NCI-H2227 treated with DMSO at 0.1 percent for 48 hours (cell line): ENCODE measurements at regions not wholly inside any gene's neighbourhood (a gene's known extent, or its start where the extent isn't known, plus 50 kb on each side); places are given as distances from the start of the nearest gene placed in this dataset.

ENCODE experiments used
- DNase-seq: peaks from one replicate; lab custom pipeline; 2025; lab: John Stamatoyannopoulos, UW

GRCh38 chr13:111558700-111559088 is 238.3 kb downstream of the TEX29 start:
- DNase-seq = no peak

DNA sequence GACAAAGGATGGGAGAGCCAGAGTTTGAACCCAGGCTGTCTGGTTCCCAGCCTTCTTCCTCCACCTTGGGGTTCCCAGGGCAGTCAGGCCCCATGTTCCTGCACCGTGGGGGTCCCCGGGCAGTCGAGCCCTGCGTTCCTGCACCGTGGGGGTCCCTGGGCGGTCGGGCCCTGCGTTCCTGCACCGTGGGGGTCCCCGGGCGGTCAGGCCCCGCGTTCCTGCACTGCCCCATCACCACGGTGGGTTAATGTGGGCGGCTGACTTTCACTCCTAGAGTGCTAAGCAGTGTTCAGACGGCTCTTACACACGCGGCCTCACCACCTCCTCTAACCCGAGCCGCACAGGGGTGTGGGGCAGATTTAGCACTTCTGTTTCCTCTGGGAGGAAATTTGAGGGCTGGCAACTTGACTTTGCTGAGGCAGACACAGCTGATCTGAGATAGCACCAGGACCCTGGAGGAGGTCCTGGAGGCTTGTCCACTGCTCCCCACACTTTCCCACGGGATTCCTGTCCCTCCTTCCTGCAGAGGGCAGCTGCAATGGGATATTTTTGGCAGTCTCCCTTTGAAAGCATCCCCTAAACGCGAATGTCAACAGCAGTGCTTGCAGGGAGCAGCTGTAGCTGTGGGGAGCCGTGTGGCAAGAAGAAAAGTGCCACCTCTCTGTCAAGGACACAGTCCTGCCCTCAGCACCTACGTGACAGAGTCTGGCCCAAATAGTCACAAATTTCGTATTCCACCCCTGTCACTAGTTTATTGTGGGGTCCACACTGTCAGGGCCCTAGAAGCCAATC is 239.4 kb downstream of the TEX29 start:
- DNase-seq = no peak

- DNase-seq = no peak
Observed at GRCh38 chr13:111561091-111561781, 240.8 kb downstream of the TEX29 start.

- no peak for DNase-seq
Observed at GRCh38 chr13:111562716-111563115, 242.3 kb downstream of the TEX29 start.

DNA sequence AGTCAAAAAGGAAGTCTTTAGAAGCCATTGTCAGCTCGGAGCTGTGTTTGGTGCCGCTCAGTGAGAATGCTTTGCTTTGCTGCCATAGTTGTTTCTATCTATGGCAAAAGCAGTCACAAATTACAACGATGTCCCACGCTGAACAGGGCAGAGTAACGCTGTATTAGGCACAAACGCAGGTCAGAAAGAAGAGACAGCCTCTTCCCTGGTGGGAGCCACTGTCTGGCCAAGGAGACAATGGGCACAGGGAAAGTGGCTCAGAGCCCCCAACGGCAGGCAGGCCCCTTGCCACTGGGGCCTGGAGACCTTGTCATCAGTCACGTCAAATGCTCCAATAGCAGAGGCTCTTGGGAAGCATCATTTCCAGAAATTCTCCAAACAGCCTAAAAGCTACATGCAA is 244.2 kb downstream of the TEX29 start:
- no peak for DNase-seq

DNA sequence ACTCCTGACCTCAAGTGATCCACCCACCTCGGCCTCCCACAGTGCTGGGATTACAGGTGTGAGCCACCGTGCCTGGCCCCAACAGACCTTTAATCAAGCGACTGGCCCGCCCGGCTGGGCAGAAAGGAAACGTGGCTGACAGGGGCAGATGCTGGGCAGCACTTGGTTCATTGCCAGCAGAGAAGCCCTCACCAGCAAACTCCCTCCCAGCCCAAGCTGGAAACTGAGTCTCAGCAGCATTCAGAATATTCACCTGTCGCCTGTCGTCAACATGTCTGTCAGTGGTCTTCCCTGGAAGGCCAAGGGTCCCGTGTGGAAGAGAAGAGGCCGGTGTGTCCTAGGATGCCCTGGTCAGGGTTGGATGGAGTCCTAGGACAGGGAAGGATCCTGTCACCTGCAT is 245.0 kb downstream of the TEX29 start:
- no peak for DNase-seq

- DNase-seq = no peak
Observed at GRCh38 chr13:111566567-111566966, 246.1 kb downstream of the TEX29 start.

DNA sequence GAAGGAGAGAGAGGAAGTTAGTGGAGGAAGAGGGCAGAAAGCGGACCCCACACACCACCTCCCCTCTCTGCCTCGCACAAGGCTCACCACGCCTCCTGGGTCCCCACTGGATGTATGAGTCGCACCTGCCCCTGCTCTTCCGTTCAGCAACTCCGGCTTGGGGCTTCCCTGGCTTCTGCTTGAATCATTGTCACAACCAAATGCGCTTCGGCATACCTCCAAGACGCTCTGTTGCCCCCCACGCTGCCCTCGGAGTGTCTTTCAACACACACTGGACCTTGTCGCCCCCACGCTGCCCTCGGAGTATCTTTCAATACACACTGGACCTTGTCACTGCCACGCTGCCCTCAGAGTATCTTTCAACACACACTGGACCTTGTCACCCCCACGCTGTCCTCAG is 247.2 kb downstream of the TEX29 start:
- no peak for DNase-seq

GRCh38 chr13:111568290-111568689 is 247.8 kb downstream of the TEX29 start:
- no peak for DNase-seq

DNA sequence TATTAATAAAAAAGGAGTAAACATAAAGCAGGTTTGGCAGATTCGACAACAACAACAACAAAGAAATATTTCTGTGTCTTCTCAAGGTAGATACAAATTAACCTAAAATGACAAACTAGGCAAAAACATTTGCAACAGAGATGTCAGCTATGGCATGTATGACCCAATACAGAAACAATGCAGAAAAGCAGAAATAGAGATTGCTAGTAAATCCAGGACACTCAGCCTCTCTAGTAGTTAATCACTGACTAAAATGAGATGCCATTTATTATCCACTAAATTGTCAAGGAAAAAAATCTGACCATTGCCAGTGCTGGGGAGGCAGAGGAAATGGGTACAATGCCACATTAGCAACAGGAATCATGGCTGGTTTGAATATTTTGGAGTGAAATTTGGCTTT is 250.5 kb downstream of the TEX29 start:
- DNase-seq = no peak

- DNase-seq = peak; percentile 71
Observed at GRCh38 chr13:111572956-111573761, 252.7 kb downstream of the TEX29 start.

DNA sequence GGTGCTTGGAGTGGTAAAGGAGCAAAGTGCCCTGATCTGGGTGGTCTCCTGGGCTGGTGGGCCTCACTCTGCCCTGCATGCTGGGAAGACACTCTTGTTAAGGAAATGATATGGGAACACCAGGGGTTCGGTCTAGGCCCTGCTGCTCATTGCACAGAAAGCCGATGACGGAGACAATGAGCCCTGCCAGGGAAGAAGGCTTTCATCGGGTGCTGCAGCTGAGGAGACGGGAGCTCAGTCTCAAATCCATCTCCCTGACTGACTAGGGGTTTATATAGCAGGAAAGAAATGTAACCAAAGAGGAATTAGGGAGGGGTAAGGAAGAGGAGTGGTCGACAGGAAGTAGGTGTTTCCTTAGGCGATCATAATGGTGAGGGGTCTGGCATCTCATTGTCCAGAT is 253.4 kb downstream of the TEX29 start:
- DNase-seq = no peak

DNA sequence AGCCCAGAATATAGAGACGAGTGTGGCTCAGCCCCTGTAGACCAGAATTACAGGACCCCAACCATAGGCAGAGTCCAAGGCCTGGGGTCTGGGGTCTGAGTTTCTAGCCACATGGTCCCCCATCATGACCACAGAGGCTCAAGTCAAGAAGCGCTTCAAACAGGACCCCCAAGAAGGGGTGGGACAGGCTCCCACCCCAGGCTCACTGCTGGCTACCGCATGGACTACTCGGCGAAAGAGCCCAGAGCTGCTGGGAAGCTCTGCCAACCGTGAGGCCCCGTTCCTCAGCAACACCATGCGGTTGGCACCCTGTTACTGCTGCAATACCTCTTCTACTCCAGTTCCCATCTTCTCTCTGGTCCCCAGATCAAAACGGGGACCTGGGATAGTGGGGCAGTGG is 254.8 kb downstream of the TEX29 start:
- DNase-seq = no peak

DNA sequence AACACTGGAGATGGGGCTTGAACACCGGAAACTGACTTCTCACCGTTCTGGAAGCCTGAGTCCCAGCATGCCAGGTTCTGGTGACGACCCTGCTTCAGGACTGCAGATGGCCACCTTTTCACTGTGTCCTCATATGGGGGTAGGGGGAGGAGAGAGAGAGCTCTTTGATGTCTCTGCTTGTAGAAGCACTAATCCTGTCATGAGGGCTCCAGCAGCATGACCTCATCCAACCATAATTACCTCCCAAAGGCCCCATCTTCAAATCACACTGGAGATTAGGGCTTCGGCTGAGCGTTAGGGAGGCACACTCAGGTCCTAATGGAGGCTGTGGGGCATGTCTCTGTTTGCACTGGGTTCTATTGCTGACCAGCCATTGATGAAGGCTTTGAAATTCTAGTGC is 255.3 kb downstream of the TEX29 start:
- DNase-seq = no peak

- DNase-seq = no peak
Observed at GRCh38 chr13:111577208-111577828, 256.9 kb downstream of the TEX29 start.

DNA sequence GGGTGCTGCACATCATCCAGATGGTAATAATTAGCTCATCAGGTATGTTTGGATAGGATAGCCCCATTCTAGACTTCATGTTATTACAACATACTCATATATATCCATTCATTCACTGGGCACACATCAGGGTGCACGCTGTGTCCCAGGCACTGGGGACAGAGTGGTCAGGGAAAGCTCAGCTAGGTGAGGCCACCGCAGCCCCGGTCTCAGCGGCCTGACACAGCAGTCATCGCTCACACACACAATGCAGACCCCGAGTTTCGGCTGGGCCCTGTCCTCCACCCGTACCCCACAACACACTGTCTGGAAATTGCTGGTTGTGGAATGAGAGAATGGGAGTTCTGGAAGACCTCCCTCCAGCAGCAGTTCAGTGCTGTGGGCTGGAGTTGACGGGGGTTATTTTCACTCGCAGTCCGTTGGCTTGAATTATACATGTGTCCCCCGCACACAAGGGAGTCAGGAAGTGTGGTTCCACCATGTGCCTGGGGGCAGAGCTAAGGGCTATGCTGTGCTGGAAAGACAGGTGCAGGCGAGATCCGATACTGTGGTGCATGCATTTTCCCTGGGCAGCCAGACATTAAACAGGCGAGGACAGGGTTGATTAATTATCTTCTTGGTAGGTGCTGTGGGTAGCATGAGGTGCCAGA is 257.6 kb downstream of the TEX29 start:
- DNase-seq = no peak

DNA sequence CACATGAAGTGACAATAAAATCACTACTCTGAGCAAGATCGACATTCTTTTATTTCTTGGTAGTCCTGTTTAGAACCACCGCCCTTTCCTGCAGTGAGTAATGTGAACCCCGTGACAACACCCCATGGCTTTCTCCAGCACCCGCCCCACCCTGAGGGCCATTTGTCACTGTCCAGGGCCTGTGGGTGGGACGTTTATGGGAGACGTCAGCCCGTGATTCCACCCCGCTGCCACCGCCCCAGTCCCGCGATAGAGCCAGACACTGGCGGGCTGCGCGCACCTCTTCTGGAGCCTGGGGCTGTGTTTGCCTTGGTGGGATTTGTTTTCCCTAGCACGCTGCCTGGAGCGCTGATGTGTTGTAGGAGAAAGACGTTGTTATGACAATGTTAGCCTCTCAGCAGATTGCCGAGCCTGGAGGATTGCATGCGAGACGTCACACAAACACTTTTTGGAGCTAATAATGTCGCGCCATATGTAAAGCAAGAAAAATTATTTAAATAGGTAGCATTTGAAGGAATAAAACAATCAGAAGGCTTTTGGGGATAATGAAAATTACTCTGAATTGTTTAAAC is 263.7 kb downstream of the TEX29 start:
- DNase-seq = no peak

DNA sequence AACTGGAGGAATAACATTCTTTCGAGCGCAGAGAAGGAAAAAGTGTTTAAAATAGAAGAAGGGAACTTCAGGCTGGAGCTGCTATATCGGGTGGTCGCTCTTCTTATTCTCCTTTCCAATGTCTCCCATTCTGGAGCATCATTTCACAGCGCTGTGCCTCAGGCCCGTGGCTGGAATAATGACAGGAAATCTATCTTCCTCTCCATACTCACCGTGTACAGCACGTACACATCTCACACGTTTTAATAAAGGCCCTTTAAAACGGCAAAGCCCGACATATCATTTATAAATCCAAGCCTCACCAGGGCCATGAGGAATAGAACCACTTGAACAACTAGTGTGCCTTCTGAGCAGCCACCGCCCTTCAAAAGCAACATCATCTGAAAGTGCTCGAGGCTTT is 264.4 kb downstream of the TEX29 start:
- DNase-seq = no peak

- DNase-seq = no peak
Observed at GRCh38 chr13:111586291-111586690, 265.8 kb downstream of the TEX29 start.

- no peak for DNase-seq
Observed at GRCh38 chr13:111587249-111587648, 266.8 kb downstream of the TEX29 start.

- no peak for DNase-seq
Observed at GRCh38 chr13:111589321-111589720, 268.9 kb downstream of the TEX29 start.

DNA sequence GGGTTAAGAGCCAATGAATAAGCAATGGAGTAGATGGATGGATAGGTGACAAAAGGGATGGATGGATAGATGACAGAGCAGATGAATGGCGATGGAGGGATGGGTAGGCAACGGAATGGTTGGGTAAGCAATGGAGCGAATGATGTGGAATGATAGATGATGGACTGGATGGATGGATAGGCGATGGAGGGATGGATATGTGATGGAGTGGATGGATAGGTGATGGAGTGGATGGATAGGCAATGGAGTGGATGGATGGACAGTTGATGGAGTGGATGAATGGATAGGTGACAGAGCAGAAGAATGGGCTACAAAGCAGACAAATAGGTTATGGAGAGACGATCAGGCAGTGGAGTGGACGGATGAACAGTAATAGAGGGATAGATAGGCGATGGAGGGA is 269.6 kb downstream of the TEX29 start:
- no peak for DNase-seq
